Iris pigment epithelial cell (primary cell): ENCODE measurements at regions not wholly inside any gene's neighbourhood (a gene's known extent, or its start where the extent isn't known, plus 50 kb on each side); places are given as distances from the start of the nearest gene placed in this dataset.

Source experiments
- DNase-seq: peaks from one replicate; pipeline ENCODE4 v3.0.0-alpha.2; 2011; ENCODE audit warnings: low read depth

- peak; percentile 11 for DNase-seq
Measured at GRCh38 chr12:34526946-34527345, 504.6 kb downstream of the ALG10 start.

GRCh38 chr12:34547276-34547675 lies 525.0 kb downstream of the ALG10 start:
- DNase-seq: no peak

DNA sequence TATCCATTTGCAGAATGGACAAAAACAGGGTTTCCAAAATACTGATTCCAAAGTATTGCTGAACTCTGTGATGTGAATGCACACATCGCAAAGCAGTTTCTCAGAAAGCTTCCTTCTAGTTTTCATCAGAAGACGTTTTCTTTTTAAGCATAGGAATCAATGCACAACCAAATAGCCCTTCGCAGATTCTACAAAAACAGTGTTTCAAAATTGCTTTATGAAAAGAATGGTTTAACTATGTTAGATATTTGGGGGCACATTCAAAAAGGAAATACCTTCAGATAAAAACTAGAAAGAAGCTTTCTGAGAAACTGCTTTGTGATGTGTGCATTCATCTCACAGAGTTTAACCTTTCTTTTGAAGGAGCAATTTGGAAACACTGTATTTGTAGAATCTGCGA lies 569.7 kb downstream of the ALG10 start:
- no peak for DNase-seq

- DNase-seq: no peak
Measured at GRCh38 chr12:34595749-34596733, 573.7 kb downstream of the ALG10 start.

DNA sequence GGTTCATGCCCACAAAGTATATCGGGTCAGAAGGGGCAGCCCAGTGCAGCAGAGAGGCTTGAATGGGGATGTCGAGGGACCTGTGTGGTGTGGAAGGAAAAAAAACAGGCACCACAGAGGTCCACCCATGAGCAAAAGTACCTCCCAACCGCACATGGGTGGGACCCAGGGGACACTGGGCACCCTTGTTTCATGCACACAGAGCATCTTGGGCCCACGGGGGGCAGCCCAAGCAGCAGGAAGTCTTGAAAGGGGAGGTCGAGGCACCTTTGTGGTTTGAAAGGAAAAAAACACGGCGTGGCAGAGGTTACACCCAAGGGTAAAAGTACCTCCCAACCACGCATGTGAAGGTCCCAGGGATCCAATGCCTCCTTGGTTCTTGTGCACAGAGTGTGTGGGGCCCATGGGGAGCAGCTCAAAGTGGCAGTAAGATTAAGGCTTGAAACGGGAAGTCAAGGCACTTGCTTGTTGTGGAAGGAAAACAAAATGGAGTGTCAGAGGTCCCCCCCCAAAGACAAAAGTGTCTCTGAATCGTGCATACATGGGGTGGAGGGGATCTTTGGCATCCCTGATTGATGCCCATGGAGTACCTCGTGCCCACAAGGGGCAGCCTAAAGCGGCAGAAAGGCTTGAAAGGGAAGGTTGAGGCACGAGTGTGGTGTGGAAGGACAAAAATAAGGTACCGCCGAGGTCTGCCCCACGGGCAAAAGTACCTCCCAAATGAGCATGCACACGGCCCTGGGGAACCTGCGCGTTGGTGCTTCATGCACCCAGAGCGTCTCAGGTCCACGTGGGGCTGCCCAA lies 575.5 kb downstream of the ALG10 start:
- DNase-seq: no peak

GRCh38 chr12:34598352-34598827 lies 576.1 kb downstream of the ALG10 start:
- no peak for DNase-seq

DNA sequence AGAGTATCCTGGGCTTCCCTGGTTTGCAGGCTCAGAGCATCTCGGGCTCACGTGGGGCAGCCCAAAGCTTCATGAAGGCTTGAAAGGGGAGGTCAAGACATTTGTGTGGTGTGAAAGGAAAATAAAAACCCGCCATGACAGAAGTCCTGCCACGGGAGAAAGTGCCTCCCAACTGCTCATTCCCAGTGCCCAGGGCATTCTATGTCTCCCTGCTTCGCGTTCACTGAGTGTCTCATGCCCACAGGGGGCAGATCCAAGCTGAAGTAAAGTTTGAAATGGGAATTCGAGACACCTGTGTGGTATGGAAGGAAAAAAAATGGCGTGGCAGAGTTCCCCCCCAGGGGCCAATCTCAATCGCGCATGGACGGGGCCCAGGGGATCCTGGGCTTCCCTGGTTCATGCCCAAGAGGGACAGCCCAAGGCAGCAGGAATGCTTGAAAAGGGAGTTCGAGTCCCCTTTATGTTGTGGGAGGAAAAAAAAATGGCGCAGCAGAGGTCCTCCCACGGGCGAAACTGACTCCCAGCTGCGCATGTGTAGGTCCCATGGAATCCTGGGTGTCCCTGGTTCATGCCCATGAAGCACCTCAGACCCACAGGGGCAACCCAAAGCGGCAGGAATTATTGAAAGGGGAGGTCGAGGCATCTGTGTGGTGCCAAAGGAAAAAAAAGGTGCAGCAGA lies 576.7 kb downstream of the ALG10 start:
- no peak for DNase-seq

DNA sequence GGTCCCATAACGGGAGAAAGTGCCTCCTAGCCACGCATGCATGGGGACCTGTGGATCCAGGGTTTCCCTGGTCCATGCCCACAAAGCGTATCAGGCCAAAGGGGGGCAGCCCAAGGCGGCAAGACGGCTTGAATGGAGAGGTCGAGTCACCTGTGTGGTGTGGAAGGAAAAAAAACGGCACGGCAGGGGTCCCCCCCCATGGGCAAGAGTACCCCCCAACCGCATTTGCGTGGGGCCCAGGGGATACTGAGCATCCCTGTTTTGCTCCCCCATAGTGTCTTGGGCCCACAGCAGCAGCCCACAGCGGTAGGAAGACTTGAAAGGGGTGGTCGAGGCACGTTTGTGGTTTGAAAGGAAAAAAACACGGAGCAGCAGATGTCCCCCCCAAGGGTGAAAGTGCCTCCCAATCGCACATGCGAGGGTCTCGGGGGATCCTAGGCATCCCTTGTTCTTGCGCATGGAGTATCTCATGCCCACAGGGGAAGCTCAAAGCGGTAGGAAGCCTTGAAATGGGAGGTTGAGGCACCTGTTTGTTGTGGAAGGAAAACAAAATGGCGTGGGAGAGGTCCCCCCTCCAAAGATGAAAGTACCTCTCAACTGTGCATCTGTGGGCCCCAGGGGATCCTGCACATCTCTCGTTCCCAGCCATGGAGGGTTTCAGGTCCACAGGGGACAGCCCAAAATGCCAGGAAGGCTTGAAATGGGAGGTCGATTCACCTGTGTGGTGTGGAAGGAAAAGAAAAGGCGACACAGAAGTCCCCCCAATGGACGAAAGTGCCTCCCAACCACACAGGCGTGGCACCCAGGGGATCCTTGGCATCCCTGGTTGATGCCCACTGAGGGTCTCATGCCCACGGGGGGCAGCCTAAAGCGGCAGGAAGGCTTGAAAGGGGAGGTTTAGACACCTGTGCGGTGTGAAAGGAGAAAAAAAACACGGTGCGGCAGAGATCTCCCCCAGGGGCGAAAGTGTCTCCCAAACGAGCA lies 577.5 kb downstream of the ALG10 start:
- no peak for DNase-seq

DNA sequence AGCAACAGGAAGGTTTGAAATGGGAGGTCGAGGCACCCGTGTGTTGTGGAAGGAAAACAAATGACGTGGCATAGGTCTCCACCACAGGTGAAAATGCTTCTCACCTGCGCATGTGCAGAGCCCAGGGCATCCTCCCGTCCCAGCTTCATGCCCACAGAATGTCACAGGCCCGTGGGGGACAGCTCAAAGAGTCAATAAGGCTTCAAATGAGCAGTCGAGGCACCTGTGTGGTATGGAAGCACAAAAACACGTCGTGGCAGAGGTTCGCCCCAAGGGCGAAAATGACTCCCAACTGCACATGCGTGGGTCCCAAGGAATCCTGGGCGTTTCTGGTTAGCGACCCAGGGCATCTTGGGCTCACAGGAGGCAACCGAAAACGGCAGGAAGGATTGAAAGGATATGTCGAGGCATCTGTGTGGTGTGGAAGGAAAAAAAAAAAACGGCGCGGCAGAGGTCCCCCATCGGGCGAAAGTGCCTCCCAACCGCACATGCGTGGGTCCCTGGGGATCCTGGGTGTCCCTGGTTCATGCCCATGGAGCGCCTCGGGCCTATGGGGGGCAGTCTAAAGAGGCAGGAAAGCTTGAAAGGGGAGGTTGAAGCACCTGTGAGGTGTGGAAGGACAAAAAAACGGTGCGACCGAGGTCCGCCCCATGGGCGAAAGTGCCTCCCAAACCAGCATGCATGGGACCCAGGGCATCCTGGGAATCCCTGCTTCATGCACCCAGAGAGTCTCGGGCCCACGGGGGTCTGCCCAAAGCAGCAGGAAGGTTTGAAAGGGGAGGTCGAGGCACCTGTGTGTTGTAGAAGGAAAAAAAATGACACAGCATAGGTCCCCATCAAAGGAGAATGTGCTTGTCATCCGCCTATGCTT lies 578.5 kb downstream of the ALG10 start:
- no peak for DNase-seq

GRCh38 chr12:34601689-34602088 lies 579.4 kb downstream of the ALG10 start:
- no peak for DNase-seq

- no peak for DNase-seq
Measured at GRCh38 chr12:34602213-34602940, 580.1 kb downstream of the ALG10 start.

DNA sequence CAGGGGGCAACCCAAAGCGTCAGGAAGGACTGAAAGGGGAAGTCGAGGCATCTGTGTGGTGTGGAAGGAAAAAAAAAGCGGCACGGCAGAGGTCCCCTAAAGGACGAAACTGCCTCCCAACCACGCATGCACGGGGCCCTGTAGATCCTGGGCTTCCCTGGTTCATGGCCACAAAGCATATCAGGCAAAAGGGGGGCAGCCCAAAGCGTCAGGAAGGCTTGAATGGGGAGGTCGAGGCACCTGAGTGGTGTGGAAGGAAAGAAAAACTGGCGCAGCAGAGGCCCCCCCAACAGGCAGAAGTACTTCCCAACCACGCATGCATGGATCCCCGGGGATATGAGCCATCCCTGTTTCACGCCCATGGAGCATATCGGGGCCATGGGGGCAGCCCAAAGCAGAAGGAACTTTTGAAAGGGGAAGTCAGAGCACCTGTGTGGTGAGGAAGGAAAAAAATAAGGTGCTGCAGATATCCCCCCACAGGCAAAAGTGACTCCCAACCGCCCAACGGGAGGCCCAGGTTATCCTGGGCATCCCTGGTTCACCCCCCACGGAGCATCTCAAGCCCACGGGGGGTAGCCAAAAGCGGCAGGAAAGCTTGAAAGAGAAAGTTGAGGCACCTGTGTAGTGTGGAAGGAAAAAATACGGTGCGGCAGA lies 581.2 kb downstream of the ALG10 start:
- no peak for DNase-seq

DNA sequence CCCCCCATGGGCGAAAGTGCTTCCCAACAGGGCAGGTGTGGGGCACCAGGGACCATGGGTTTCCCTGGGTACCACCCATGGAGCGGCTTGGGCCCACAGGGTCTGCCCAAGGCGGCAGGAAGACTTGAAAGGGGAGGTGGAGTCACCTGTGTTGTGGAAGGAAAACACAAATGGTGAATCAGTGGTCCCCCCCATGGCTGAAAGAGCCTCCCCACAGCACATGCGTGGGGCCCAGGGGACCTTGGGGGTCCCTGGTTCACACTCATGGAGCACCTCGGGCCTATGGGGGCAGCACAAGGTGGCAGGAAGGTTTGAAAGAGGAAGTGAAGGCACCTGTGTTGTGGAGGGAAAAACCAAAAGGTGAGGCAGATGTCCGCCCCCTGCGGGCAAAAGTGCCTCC lies 581.9 kb downstream of the ALG10 start:
- DNase-seq: no peak

DNA sequence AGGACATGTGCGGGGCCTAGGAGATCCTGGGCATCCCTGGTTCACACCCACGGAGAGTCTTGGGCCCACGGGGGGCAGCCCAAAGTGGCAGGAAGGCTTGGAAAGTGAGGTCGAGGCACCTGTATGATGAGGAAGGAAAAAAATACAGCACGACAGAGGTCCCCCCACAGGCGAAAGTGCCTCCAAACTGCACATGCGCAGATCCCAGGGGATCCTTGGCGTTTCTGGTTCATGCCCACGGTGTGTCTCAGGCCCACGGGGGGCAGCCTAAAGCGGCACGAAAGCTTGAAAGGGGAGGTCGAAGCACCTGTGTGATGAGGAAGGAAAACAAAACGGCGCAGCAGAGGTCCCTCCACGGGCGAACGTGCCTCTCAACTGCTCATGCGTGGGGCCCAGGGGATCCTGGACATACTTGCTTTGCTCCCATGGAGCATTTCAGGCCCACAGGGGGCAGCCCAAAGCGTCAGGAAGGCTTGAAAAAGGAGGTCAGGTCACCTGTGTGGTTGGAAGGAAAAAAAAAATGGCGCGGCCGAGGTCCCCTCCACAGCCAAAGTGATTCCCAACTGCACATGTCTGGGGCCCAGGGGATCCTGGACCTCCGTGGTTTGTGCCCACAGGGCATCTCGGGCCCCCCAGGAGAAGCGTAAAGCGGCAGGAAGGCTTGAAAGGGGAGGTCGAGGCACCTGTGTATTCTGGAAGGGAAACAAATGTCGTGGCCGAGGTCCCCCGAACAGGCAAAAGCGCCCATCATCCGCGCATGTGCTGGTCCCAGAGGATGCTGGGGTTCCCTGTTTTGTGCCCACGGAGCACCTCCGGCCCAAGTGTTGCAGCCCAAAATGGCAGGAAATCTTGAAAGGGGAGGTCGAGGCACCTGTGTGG lies 582.6 kb downstream of the ALG10 start:
- no peak for DNase-seq

DNA sequence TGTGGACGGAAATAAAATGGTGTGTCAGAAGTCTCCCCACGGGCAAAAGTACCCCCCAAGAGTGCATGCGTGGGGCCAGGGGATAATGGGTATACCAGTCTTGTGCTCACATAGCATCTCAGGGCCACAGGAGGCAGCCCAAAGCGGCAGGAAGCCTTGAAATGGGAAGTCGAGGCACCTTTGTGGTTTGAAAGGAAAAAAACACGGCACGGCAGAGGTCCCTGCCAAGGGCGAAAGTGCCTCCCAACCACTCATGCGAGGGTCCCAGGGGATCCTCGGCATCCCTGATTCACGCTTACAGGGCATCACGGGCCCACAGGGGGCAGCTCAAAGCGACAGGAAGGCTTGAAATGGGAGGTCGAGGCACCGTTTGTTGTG lies 583.2 kb downstream of the ALG10 start:
- DNase-seq: no peak

DNA sequence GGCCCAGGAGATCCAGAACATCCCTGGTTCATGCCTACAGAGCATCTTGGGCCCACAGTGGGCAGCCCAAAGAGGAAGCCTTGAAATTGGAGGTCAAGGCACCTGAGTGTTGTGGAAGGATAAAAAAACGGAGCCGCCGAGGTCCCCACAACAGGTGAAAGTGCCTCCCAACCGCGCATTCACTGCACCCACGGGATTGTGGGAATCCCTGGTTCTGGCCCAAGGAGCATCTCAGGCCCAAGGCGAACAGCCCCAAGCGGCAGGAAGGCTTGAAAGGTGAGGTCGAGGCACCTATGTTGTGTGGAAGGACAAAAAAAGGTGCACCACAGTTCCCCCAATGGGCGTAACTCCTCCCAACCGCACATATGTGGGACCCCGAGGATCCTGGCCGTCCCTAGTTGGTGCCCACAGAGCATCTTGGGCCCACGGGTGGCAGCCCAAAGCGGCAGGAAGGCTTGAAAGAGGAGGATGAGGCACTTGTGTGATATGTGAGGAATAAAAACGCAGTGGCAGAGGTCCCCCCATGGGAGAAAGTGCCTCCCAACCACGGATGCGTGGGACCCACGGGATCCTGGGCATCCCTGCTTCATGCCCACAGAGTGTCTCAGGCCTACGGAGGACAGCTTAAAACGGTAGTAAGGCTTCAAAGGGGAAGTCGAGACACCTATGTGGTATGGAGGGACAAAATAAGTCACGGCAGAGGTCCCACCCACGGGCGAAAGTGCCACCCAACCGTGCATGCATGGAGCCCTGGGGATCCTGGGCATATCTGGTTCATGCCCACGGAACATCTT lies 583.9 kb downstream of the ALG10 start:
- no peak for DNase-seq
